IMR-90 (cell line): ENCODE measurements at regions not wholly inside any gene's neighbourhood (a gene's known extent, or its start where the extent isn't known, plus 50 kb on each side); places are given as distances from the start of the nearest gene placed in this dataset.

ENCODE experiments used
- ATAC-seq: fragments of 200-7000 bp; cut with Tn5 transposase; 2 replicates; pipeline ENCODE4 v1.9.1; 2020; ENCODE audit warnings: low read depth, mild to moderate bottlenecking, moderate library complexity
- BruUV-seq: library from RNA; stranded (reverse); fragments of 400-500 nt; replicated peaks from 2 replicates; lab custom pipeline; 2021; lab: Mats Ljungman, UMichigan
- CTCF ChIA-PET: fragments of 300-600 bp; formaldehyde crosslinking; extraction: SDS; loops from one replicate; lab custom pipeline; 2021; ENCODE audit warnings: antibody characterized with exemption; lab: Yijun Ruan, JAX
- POLR2A ChIA-PET: fragments of 300-600 bp; sonication (Branson Sonifier 250); formaldehyde crosslinking; loops from one replicate; lab custom pipeline; 2022; ENCODE audit warnings: antibody characterized with exemption; ENCODE audit not compliant: unreplicated experiment; lab: Charles Lee
- DNase-seq: peaks from one replicate; pipeline ENCODE4 v3.0.0; 2013
- H2AFZ ChIP-seq: replicated peaks from 2 replicates; pipeline ENCODE3; 2013; ENCODE audit warnings: low read length, mild to moderate bottlenecking; ENCODE audit not compliant: poor library complexity
- H2AK5ac ChIP-seq: 2 replicates; pipeline ENCODE4 v1.6.1; 2013; ENCODE audit warnings: low read depth, low read length, inconsistent platforms
- H2AK9ac ChIP-seq: replicated peaks from 2 replicates; pipeline ENCODE3; 2013; ENCODE audit warnings: mild to moderate bottlenecking, low read depth, low read length, moderate library complexity; ENCODE audit not compliant: poor library complexity
- H2BK120ac ChIP-seq: 2 replicates; pipeline ENCODE4 v1.6.1; 2013; ENCODE audit warnings: low read depth, low read length, inconsistent platforms
- H2BK15ac ChIP-seq: 3 replicates; pipeline ENCODE4 v1.6.1; 2013; ENCODE audit warnings: low read depth, low read length, inconsistent platforms
- H2BK20ac ChIP-seq: 2 replicates; pipeline ENCODE4 v1.6.1; 2013; ENCODE audit warnings: low read depth, mild to moderate bottlenecking, inconsistent platforms, low read length, moderate library complexity
- H2BK5ac ChIP-seq: 2 replicates; pipeline ENCODE4 v1.6.1; 2013; ENCODE audit warnings: mild to moderate bottlenecking, low read depth, low read length, inconsistent platforms; ENCODE audit not compliant: poor library complexity, severe bottlenecking
- H3K14ac ChIP-seq: replicated peaks from 2 replicates; pipeline ENCODE4 v1.6.1; 2013; ENCODE audit warnings: low read depth, low read length, inconsistent platforms
- H3K18ac ChIP-seq: 2 replicates; pipeline ENCODE4 v1.6.1; 2013; ENCODE audit warnings: low read depth, low read length, control low read depth
- H3K23ac ChIP-seq: 2 replicates; pipeline ENCODE4 v1.6.1; 2013; ENCODE audit warnings: low read depth, low read length, inconsistent platforms
- H3K27ac ChIP-seq: 2 replicates; pipeline ENCODE4 v1.5.1; 2013; ENCODE audit warnings: mild to moderate bottlenecking, control low read depth, low read length; ENCODE audit not compliant: insufficient read depth
- H3K27me3 ChIP-seq: 2 replicates; pipeline ENCODE4 v1.6.1; 2013; ENCODE audit warnings: low read length; ENCODE audit not compliant: control insufficient read depth, insufficient read depth
- H3K36me3 ChIP-seq: 2 replicates; pipeline ENCODE4 v1.6.1; 2013; ENCODE audit warnings: low read length, mixed read lengths; ENCODE audit not compliant: control insufficient read depth, insufficient read depth
- H3K4ac ChIP-seq: 2 replicates; pipeline ENCODE4 v1.6.1; 2013; ENCODE audit warnings: low read depth, low read length, inconsistent platforms
- H3K4me1 ChIP-seq: 2 replicates; pipeline ENCODE4 v1.6.1; 2013; ENCODE audit warnings: low read length, mixed read lengths; ENCODE audit not compliant: control insufficient read depth, insufficient read depth
- H3K4me2 ChIP-seq: 2 replicates; pipeline ENCODE4 v1.6.1; 2013; ENCODE audit warnings: low read depth, mild to moderate bottlenecking, control low read depth, low read length, moderate library complexity
- H3K4me3 ChIP-seq: 2 replicates; pipeline ENCODE4 v1.5.1; 2013; ENCODE audit warnings: low read depth, mild to moderate bottlenecking, control low read depth, low read length, moderate library complexity; ENCODE audit not compliant: insufficient read depth
- H3K56ac ChIP-seq: 2 replicates; pipeline ENCODE4 v1.6.1; 2013; ENCODE audit warnings: low read length, inconsistent platforms; ENCODE audit not compliant: insufficient read depth; ENCODE audit errors: extremely low read depth
- H3K79me1 ChIP-seq, 2 experiments: 2 replicates each; pipeline ENCODE4 v1.6.1; 2013; ENCODE audit warnings: low read length in 2 of 2, inconsistent platforms in 1 of 2, low read depth in 1 of 2
- H3K9ac ChIP-seq: 2 replicates; pipeline ENCODE4 v1.6.1; 2013; ENCODE audit warnings: low read depth, low read length, control low read depth
- H3K9me1 ChIP-seq: 2 replicates; pipeline ENCODE4 v1.6.1; 2013; ENCODE audit warnings: low read length, inconsistent platforms; ENCODE audit not compliant: insufficient read depth
- H3K9me3 ChIP-seq: 2 replicates; pipeline ENCODE4 v1.6.1; 2013; ENCODE audit warnings: low read length; ENCODE audit not compliant: control insufficient read depth, insufficient read depth
- H4K20me1 ChIP-seq: 2 replicates; pipeline ENCODE4 v1.6.1; 2013; ENCODE audit warnings: low read length, inconsistent platforms; ENCODE audit not compliant: insufficient read depth
- H4K5ac ChIP-seq: 2 replicates; pipeline ENCODE4 v1.6.1; 2013; ENCODE audit warnings: mild to moderate bottlenecking, low read depth, low read length, control low read depth
- H4K8ac ChIP-seq, 2 experiments: 2 replicates each; pipeline ENCODE4 v1.6.1; 2013; ENCODE audit warnings: low read depth in 2 of 2, low read length in 2 of 2, control low read depth in 1 of 2, inconsistent platforms in 1 of 2
- H4K91ac ChIP-seq: 2 replicates; pipeline ENCODE4 v1.6.1; 2013; ENCODE audit warnings: low read depth, low read length, inconsistent platforms; ENCODE audit not compliant: insufficient read depth
- BHLHE40 ChIP-seq: fragments of 150-350 bp; IDR thresholded peaks from 2 replicates; pipeline ENCODE4 v1.6.1; 2016; ENCODE audit warnings: mild to moderate bottlenecking, low read depth, low read length
- CEBPB ChIP-seq: IDR thresholded peaks from 2 replicates; pipeline ENCODE4 v1.6.1; 2012; ENCODE audit warnings: low read depth, low read length, improper control_type of control experiment
- CHD1 ChIP-seq: IDR thresholded peaks from 2 replicates; pipeline ENCODE4 v1.6.1; 2012; ENCODE audit warnings: low read depth, low read length, improper control_type of control experiment
- ELK1 ChIP-seq: fragments of 150-350 bp; IDR thresholded peaks from 2 replicates; pipeline ENCODE4 v1.6.1; 2016; ENCODE audit warnings: low read depth, mild to moderate bottlenecking, low read length, moderate library complexity, borderline replicate concordance
- MXI1 ChIP-seq: IDR thresholded peaks from 2 replicates; pipeline ENCODE4 v1.6.1; 2012; ENCODE audit warnings: low read depth, mild to moderate bottlenecking, low read length, moderate library complexity, borderline replicate concordance
- NFE2L2 ChIP-seq: fragments of 150-350 bp; IDR thresholded peaks from 2 replicates; pipeline ENCODE4 v1.6.1; 2016; ENCODE audit warnings: low read depth, mild to moderate bottlenecking, low read length
- POLR2A ChIP-seq: IDR thresholded peaks from 2 replicates; pipeline ENCODE4 v1.6.1; 2012; ENCODE audit warnings: mild to moderate bottlenecking, low read depth, low read length
- RAD21 ChIP-seq: IDR thresholded peaks from 2 replicates; pipeline ENCODE4 v1.6.1; 2012; ENCODE audit warnings: low read length, improper control_type of control experiment
- RFX5 ChIP-seq: IDR thresholded peaks from 2 replicates; pipeline ENCODE4 v1.8.0; 2012; ENCODE audit warnings: low read depth, mild to moderate bottlenecking, low read length, moderate library complexity
- SMC3 ChIP-seq: fragments of 150-350 bp; IDR thresholded peaks from 2 replicates; pipeline ENCODE4 v1.6.1; 2016; ENCODE audit warnings: low read depth, mild to moderate bottlenecking, antibody characterized with exemption, low read length, moderate library complexity
- WGBS, 2 experiments: methylation state at CpG; one replicate each; pipeline versions ENCODE4 v1.1.5 to v1.1.7; 2013; ENCODE audit warnings: missing lambda C conversion rate in 2 of 2; ENCODE audit not compliant: insufficient read length in 1 of 2; ENCODE audit errors: extremely low coverage in 2 of 2; 5-methylcytosine and 5-hydroxymethylcytosine counted together
- dilution Hi-C: fragments of 300-500 bp; cut with HindIII; formaldehyde crosslinking; loops from one replicate; pipeline ENCODE4 v1.14.3; 2018; ENCODE audit warnings: low sequenced_read_pairs; ENCODE audit not compliant: unreplicated experiment
- in situ Hi-C: fragments of 300-500 bp; cut with MboI; formaldehyde crosslinking; loops from 3 replicates; pipeline ENCODE4 v1.14.3; 2019; ENCODE audit warnings: low sequenced_read_pairs, inconsistent platforms, mixed read lengths
- intact Hi-C: fragments of 100-400 bp; cut with micrococcal nuclease; formaldehyde crosslinking; loops from 2 replicates; pipeline ENCODE4 v1.10.0; 2022

- POLR2A ChIA-PET: no interaction called here
- CTCF ChIA-PET: no interaction called here
These were observed 318.3 kb upstream of the TNRC6C start for GRCh38 chr17:77640252-77640651.

More at GRCh38 chr17:77640252-77640651, 318.3 kb upstream of the TNRC6C start:
- WGBS, 2 experiments: no CpG with 5 or more reads among the region's 3 CpGs
- Histone ChIP-seq H3K27ac (no peak overlapping the region), H3K4me2 (no peak overlapping the region), H3K23ac (no peak overlapping the region), H2AK5ac (no peak overlapping the region), H3K56ac (no peak overlapping the region), H3K18ac (no peak overlapping the region), H2BK120ac (no peak overlapping the region), H3K27me3 (peaks cover 62% of the 10 kb centered on the region), H3K9me3 (no peaks in the 10 kb centered on the region), H2BK20ac (no peak overlapping the region), H3K36me3 (no peaks in the 10 kb centered on the region), H2AK9ac (no peak overlapping the region), H4K91ac (no peak overlapping the region), H3K4me3 (no peak overlapping the region), H4K20me1 (no peaks in the 10 kb centered on the region), H3K9ac (no peak overlapping the region), H3K79me1 (no peaks in the 10 kb centered on the region), H3K4ac (no peak overlapping the region), H2BK5ac (no peak overlapping the region), H3K9me1 (no peaks in the 10 kb centered on the region), H4K5ac (no peak overlapping the region), H3K14ac (no peak overlapping the region), H4K8ac (no peak overlapping the region), H3K4me1 (no peaks in the 10 kb centered on the region), H2BK15ac (no peak overlapping the region), H2AFZ (no peak overlapping the region)
- ATAC-seq: no peak
- DNase-seq: no peak
- TF ChIP-seq BHLHE40 (no peak), RFX5 (no peak), RAD21 (no peak), CEBPB (no peak), CHD1 (no peak), NFE2L2 (no peak), POLR2A (no peak), ELK1 (no peak), SMC3 (no peak), MXI1 (no peak)
- in situ Hi-C loops: no loop called here
- intact Hi-C loops: no loop called here
- no TSS peak for BruUV-seq
- dilution Hi-C loops: no loop called here
